ENCODE measurements at regions not wholly inside any gene's neighbourhood (a gene's known extent, or its start where the extent isn't known, plus 50 kb on each side); places are given as distances from the start of the nearest gene placed in this dataset.

GRCh38 chr2:154640000-154640399 lies 58.5 kb upstream of the KCNJ3 start:
- no peaks in the 10 kb centered on the region for H3K9me3 ChIP-seq (ENCODE audit: control insufficient read depth, insufficient read depth, low read length)
- H3K27ac ChIP-seq (ENCODE audit: low read depth, low read length), result no peak overlapping the region
- no peaks in the 10 kb centered on the region for H4K20me1 ChIP-seq (ENCODE audit: control insufficient read depth, insufficient read depth, low read depth, low read length)
- no peaks in the 10 kb centered on the region for H3K36me3 ChIP-seq (ENCODE audit: control insufficient read depth, low read length)
- no peak overlapping the region for H3K4me2 ChIP-seq (ENCODE audit: low read length)
- H3K9me2 ChIP-seq (replicated peaks; ENCODE audit: control insufficient read depth, low read length), result no peaks in the 10 kb centered on the region
- H3K4me1 ChIP-seq (ENCODE audit: control insufficient read depth, low read length), result no peaks in the 10 kb centered on the region
- no peaks in the 10 kb centered on the region for H3K27me3 ChIP-seq (ENCODE audit: control insufficient read depth, low read length)
- no peak overlapping the region for H3K4me3 ChIP-seq (ENCODE audit: low read length)
- TF ChIP-seq, protein P1, sequence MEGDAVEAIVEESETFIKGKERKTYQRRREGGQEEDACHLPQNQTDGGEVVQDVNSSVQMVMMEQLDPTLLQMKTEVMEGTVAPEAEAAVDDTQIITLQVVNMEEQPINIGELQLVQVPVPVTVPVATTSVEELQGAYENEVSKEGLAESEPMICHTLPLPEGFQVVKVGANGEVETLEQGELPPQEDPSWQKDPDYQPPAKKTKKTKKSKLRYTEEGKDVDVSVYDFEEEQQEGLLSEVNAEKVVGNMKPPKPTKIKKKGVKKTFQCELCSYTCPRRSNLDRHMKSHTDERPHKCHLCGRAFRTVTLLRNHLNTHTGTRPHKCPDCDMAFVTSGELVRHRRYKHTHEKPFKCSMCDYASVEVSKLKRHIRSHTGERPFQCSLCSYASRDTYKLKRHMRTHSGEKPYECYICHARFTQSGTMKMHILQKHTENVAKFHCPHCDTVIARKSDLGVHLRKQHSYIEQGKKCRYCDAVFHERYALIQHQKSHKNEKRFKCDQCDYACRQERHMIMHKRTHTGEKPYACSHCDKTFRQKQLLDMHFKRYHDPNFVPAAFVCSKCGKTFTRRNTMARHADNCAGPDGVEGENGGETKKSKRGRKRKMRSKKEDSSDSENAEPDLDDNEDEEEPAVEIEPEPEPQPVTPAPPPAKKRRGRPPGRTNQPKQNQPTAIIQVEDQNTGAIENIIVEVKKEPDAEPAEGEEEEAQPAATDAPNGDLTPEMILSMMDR (IDR thresholded peaks at IDR 0.05; ENCODE audit: low read depth, low read length, poor library complexity, severe bottlenecking), result no peak
- TF ChIP-seq EZH2phosphoT487 (IDR thresholded peaks at IDR 0.05; ENCODE audit: borderline replicate concordance, low read length), result no peak
- no peaks in the 10 kb centered on the region for H3K79me2 ChIP-seq (ENCODE audit: control insufficient read depth, low read length)
- no peaks in the 10 kb centered on the region for H3F3A ChIP-seq (ENCODE audit: control insufficient read depth, insufficient read depth)
